ENCODE measurements at regions not wholly inside any gene's neighbourhood (a gene's known extent, or its start where the extent isn't known, plus 50 kb on each side); places are given as distances from the start of the nearest gene placed in this dataset.

GRCh38 chr3:113125951-113126350, 85.4 kb upstream of the BOC start:
- Mint-ChIP-seq H3K4me1 (peaks cover 2 to 18% of the 10 kb centered on the region in 2 experiments), H3K27me3 (ENCODE audit: low read depth) (0 out of 2 replicates have a peak, but pooled peaks cover 3% of the 10 kb centered on the region), H3K4me3 (no peak overlapping the region), H3K9me3 (no peaks in the 10 kb centered on the region), H3K27ac (no peak overlapping the region), H3K36me3 (ENCODE audit: insufficient read depth in 1 of 3, low read depth in 3 of 3) (no peaks in the 10 kb centered on the region)
- no CpG with 5 or more reads among the region's 4 CpGs for WGBS (ENCODE audit: extremely low coverage, insufficient read length, low lambda C conversion rate)
- H4K20me1 ChIP-seq (ENCODE audit: control insufficient read depth, insufficient read depth, insufficient read length): no peaks in the 10 kb centered on the region
- no peak overlapping the region for H4K91ac ChIP-seq (ENCODE audit: insufficient read length, low read depth, low read length)
- H4K5ac ChIP-seq (ENCODE audit: insufficient read length, low read depth, low read length): no peak overlapping the region
- H3K23me2 ChIP-seq (ENCODE audit: insufficient read length, low read depth, low read length, poor library complexity, severe bottlenecking): no peaks in the 10 kb centered on the region
- no peak overlapping the region for H2AFZ ChIP-seq (ENCODE audit: low read length)
- no peak overlapping the region for H2BK12ac ChIP-seq (ENCODE audit: insufficient read length, low read depth, low read length)
- no peak for DNase-seq
- H2BK15ac ChIP-seq (ENCODE audit: low read depth, low read length): no peak overlapping the region
- no peaks in the 10 kb centered on the region for H3K4me1 ChIP-seq (ENCODE audit: insufficient read depth, low read length)
- no peaks in the 10 kb centered on the region for H3K9me3 ChIP-seq (ENCODE audit: control insufficient read depth, low read depth, low read length)
- H3K4ac ChIP-seq (ENCODE audit: low read depth, low read length): no peak overlapping the region
- no peak overlapping the region for H3K27ac ChIP-seq (ENCODE audit: insufficient read length, low read depth, low read length)
- H3K56ac ChIP-seq (ENCODE audit: insufficient read length, low read depth, low read length): no peak overlapping the region
- H3K4me2 ChIP-seq (ENCODE audit: insufficient read depth, insufficient read length, low read length): no peak overlapping the region
- H3T11ph ChIP-seq (ENCODE audit: low read length): no peak overlapping the region
- H2BK5ac ChIP-seq (ENCODE audit: insufficient read length, low read length): no peak overlapping the region
- no peak overlapping the region for H2BK120ac ChIP-seq (ENCODE audit: low read depth, low read length, poor library complexity, severe bottlenecking)
- no peak overlapping the region for H3K14ac ChIP-seq (ENCODE audit: insufficient read depth, low read length)
- no peak overlapping the region for H3K9ac ChIP-seq (ENCODE audit: extremely low read depth, insufficient read length, low read length)
- H3K79me2 ChIP-seq (ENCODE audit: insufficient read depth, low read length): no peaks in the 10 kb centered on the region
- no peak overlapping the region for H2AK5ac ChIP-seq (ENCODE audit: insufficient read length, low read length)
- H3K27me3 ChIP-seq (ENCODE audit: insufficient read depth, low read length): no peaks in the 10 kb centered on the region
- no peaks in the 10 kb centered on the region for H3K79me1 ChIP-seq (ENCODE audit: insufficient read depth, low read depth, low read length, poor library complexity, severe bottlenecking)
- H4K8ac ChIP-seq (replicated peaks; ENCODE audit: insufficient read length, low read depth, low read length): no peak overlapping the region
- H2BK20ac ChIP-seq (ENCODE audit: low read depth, low read length, poor library complexity, severe bottlenecking): no peak overlapping the region
- no peak for TF ChIP-seq CTCF (conservative IDR thresholded peaks at IDR 0.05)
- no peak overlapping the region for H3K18ac ChIP-seq (ENCODE audit: insufficient read length, low read depth, low read length)
- no peak overlapping the region for H3K23ac ChIP-seq (ENCODE audit: insufficient read length, low read depth, low read length)
